Choroid plexus epithelial cell (primary cell): ENCODE measurements at regions not wholly inside any gene's neighbourhood (a gene's known extent, or its start where the extent isn't known, plus 50 kb on each side); places are given as distances from the start of the nearest gene placed in this dataset.

Experiments
- DNase-seq: peaks from one replicate; pipeline ENCODE4 v3.0.0-alpha.2; 2010; ENCODE audit warnings: low read depth
- H3K4me3 ChIP-seq: 2 replicates; pipeline ENCODE4 v1.5.1; 2011; ENCODE audit warnings: low read depth, mild to moderate bottlenecking, control low read depth, low read length, moderate library complexity
- TF ChIP-seq, protein P1 (sequence below): conservative IDR thresholded peaks from 2 replicates; pipeline ENCODE4 v1.5.1; 2011; ENCODE audit warnings: low read depth, mild to moderate bottlenecking, control low read depth, inconsistent platforms, low read length, moderate library complexity

DNA sequence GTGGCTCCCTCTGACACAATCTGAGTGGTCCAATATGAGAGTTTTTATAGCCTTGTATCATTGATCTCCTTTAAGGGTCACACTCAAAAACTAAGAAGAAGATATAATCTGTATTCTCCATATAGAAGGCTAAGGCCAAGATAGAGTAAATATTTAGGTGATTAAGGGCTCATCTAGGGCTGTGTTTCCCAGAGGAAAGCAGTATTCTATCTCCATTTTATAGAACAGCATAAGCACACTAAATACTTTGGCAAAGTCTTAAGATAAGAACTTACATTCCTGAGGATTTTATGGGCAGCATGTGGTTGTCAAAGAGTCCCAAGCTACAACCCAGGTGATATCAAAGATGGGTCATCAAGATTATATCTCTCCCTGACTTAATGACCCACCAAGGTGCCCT is 377.6 kb downstream of the KIF16B start:
- H3K4me3 ChIP-seq = no peak overlapping the region
- TF ChIP-seq, protein P1, sequence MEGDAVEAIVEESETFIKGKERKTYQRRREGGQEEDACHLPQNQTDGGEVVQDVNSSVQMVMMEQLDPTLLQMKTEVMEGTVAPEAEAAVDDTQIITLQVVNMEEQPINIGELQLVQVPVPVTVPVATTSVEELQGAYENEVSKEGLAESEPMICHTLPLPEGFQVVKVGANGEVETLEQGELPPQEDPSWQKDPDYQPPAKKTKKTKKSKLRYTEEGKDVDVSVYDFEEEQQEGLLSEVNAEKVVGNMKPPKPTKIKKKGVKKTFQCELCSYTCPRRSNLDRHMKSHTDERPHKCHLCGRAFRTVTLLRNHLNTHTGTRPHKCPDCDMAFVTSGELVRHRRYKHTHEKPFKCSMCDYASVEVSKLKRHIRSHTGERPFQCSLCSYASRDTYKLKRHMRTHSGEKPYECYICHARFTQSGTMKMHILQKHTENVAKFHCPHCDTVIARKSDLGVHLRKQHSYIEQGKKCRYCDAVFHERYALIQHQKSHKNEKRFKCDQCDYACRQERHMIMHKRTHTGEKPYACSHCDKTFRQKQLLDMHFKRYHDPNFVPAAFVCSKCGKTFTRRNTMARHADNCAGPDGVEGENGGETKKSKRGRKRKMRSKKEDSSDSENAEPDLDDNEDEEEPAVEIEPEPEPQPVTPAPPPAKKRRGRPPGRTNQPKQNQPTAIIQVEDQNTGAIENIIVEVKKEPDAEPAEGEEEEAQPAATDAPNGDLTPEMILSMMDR = no peak
- DNase-seq = no peak

DNA sequence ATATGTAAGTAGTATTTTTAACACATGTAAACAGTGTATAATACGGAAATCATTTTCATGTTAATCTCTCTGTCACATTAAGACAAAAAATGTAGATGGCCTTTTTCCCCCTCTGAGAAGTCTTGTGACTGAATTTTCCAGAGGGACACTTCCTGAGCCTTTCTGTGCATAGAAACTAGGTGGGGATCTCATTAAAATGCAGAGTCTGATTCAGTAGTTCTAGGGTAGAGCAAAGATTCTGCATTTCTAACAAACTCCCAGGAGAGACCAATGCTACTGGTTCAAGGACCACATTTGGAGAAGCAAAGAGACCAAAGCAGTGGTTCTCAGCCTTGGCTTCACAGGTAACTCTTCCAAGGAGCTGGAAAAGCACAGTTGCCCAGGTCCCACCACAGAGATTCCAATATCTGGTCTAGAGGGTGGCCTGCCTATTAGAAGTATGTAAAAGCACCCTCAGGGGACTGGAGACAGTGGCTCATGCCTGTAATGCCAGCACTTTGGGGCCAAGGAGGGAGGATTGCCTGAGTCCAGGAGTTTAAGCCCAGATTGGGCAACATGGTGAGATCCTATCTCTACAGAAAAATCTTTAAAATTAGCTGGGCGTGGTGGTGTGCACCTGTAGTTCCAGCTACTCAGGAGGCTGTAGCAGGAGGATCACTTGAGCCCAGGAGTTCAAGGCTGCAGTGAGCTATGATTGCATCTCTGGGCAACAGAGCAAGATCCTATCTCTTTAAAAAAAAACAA is 378.5 kb downstream of the KIF16B start:
- DNase-seq = no peak
- TF ChIP-seq, protein P1 = no peak
- H3K4me3 ChIP-seq = no peak overlapping the region

- no peak for DNase-seq
- TF ChIP-seq, protein P1 = no peak
- no peak overlapping the region for H3K4me3 ChIP-seq
Observed at GRCh38 chr20:16191496-16191895, 381.8 kb downstream of the KIF16B start.

DNA sequence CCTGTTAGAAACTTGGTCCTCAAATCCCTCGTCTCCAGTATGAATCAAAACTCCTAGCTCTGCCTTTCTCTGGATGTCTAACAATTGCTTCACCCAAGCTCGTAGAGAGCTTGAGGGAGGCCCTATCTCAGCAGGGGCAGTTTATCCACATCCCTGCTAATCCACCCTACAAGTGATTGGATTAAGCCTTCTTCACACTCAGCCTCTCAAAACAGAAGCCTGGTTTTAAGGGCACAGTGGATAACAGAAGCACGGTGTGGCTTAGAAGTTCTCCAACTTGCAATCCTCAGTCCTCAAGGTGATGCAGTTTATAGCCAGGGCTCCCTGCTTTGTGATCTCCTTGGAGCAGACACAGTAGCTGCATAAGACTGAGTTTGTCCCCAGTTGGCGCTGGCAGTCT is 383.9 kb downstream of the KIF16B start:
- TF ChIP-seq, protein P1 = no peak
- no peak overlapping the region for H3K4me3 ChIP-seq
- no peak for DNase-seq

- TF ChIP-seq, protein P1 = no peak
- no peak for DNase-seq
- no peak overlapping the region for H3K4me3 ChIP-seq
Observed at GRCh38 chr20:16187956-16188616, 385.2 kb downstream of the KIF16B start.

GRCh38 chr20:16179919-16180318 is 393.3 kb downstream of the KIF16B start:
- TF ChIP-seq, protein P1 = no peak
- no peak for DNase-seq
- no peak overlapping the region for H3K4me3 ChIP-seq

DNA sequence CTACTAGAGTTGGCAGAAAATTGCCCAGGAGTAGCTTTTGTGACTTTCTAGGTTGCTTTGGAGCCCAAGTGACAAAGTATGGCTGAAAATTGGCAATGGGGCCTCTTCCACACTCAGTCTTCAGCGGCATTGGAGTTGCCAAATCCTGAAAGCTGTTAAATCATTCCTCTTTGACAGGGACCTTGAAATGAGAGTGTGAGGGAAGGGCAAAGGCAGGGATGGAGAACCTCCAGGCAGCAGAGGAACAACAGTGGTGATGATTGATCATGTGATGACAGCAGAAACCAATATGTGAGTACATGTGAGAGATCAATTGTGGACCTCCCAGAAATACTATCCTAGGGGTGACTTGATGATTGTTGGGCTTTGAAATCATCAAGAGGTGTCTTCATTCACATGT is 393.9 kb downstream of the KIF16B start:
- no peak overlapping the region for H3K4me3 ChIP-seq
- TF ChIP-seq, protein P1 = no peak
- DNase-seq = no peak
